EL (cell line): ENCODE measurements at regions not wholly inside any gene's neighbourhood (a gene's known extent, or its start where the extent isn't known, plus 50 kb on each side); places are given as distances from the start of the nearest gene placed in this dataset.

Experiments
- DNase-seq: peaks from one replicate; pipeline ENCODE4 v3.0.0-alpha.2; 2016

DNA sequence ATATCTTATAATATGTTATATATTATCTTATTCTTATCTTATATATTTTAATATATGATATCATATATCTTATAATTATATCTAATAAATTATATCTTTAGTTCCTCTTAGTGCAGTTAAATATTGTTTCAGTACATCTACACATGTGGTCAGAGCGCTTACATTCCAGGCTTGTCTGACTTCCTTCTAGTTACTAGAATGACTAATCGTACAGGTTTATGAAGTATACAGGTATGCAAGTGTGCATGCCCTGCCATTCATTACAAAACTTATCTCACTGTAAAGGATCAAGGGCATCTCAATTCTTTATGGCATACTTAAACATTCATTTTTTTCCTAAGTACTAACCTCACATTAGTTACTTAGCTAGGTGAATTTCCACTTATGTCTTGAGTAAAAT is 1278.0 kb upstream of the MAP3K7 start:
- DNase-seq: no peak

DNA sequence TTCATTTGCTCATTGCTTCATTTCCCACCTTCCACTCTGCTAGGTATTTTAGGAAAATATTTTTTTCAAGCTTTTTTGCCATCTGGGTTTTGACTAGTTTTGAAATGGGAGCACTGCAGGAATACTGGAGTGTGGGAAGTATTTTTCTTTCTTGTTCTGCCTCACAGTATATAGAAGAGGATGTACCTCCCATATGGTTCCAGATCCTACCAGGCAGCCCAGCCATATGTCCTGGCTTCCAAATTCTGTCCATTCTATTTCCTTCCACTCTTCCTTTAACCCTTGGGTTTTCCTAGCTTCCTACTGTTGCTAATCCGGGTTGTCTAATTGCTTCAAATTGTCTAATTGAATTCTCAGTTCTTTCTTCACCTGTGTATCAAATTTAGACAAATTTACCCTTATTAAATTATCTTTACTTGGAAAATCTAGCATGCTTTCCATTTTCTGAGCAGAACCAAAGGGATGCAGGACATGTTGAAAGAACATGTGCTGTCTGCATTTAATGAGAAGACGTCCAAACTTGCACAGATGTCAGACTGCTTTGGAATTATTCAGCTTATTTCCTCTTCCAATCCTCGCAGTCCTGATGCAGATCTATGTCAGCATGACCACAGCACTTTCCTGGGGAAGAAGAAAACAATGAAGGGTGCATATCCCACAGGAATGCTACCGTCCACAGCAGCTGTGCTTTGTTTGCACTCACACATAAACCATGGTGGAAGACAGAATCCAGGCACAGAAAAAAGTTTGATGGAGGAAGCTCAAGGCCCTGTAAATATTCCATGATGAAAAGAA is 1273.9 kb upstream of the MAP3K7 start:
- DNase-seq: no peak

DNA sequence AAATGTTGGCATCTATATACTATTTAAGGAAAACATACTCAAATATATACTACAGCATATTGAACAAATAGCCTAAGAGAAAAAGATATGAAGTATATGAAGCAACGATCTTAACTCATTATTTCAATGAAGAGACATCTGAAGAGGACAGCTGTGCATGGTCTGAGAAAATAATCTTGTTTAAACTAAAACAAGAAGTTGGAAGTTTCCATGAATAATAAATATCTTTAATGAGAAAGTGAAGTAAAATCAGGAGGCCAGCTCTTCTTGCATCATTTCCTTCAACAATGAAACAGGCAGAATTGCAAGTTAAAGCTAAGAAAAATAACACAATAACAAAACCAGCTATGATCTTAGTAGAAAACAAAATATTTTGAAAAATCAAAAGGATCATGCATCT is 1265.4 kb upstream of the MAP3K7 start:
- DNase-seq: no peak

DNA sequence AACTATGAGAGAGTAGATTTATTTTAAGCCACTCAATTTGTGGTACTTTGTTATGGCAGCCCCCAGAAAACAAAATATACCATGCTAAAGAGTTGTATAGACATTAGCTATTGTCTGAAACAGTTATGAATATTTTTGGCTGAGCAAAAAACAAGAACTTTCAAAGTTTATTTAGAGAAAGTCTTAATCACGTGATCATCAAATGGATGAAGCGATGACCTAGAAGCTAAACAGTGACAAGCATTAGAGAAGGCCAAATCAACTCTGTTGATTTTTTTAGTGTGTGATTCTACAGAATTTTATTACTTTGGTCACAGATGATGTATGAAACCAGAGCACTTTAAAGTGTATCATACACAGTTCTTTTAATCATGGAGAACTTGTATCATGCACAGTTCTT is 1247.9 kb upstream of the MAP3K7 start:
- DNase-seq: no peak

DNA sequence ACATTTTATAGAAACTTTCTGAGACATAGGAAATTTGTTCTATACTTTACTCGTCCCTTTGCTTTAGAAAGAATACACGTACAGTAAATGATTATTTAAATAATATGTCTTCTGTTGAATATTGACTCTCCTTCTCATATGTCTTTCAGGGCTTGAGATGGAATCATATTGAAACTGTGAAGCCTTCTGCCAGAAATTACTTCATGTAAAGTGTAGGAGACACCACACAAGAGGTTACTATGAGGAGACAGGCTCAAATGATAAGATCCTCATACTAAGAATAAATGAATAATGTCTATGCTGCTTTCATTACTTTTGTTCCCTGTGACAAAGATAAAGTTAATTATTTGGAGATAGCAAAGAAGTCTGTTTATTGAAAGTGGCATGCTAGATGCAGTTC is 1240.3 kb upstream of the MAP3K7 start:
- DNase-seq: no peak

DNA sequence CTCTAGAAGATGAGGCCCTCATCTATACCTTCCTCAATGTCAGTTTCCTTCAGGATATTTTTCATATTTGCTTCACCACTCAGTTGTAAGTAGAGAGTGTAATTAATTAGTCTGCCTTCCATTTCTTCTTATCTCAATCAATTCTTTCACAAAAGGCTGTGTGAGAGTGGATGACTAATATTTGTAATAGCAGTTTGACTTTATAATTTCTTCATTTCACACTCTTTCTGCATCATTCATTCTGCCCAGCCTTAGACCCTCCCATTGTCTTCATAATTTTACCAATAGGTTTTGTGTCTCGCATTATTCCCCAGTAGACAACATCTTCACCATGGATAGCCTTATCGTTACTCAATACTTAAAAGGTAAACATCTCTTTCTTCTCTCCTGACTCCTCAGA is 1239.3 kb upstream of the MAP3K7 start:
- no peak for DNase-seq

DNA sequence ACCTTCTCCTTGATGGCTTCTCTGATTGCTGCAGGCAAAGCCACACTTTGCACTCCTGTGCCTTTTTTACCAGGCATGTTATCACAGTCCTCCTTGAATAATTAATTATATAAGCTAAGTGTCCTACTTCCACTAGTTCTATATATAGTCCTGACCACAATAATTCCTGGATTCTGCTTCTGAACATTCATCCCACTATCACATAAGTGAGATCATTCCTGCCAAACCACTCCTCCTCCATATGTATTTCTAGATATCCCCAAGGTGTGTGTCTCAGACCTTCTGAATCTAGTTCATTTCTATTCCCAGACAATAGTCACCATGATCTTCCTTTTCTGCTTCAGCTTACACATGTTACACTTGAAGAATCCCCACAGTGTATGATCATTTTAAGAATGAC is 1237.5 kb upstream of the MAP3K7 start:
- no peak for DNase-seq

DNA sequence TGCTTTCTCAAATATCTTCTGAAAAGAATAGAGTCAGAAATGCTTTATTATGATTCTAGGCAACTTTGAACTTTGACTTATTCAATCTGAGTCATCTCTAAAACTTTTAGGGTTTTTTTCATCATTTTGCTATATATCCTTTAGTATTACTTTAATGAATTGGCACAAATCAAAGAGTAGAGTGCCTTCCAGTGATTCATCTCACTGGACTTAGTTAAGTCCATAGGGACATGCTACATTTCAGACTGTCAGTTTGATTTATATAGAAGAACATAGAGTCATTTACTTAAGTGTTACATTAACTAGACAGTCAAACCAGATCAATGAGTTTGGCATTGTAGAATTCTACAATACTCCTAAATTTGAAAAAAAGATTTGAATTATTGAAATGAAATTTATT is 1235.7 kb upstream of the MAP3K7 start:
- no peak for DNase-seq

DNA sequence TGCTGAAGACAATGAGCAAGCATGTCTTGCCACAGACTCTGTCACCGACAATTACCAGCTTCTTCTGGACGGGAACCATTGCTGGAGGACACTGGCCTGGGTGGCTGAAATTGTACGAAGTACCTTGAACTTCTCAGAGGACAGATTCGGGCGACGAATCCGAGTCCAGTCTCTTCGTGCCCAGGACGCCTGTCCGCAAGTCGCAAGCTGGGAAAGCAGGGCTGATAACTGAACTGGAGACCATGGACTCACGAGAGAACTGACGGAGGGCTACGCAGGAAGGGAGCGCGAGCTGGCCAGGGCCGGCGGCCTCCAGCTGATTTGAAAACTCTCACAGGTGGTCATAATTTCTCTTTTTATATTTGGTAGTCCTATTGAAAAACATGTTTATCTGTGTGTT is 1229.5 kb upstream of the MAP3K7 start:
- no peak for DNase-seq

DNA sequence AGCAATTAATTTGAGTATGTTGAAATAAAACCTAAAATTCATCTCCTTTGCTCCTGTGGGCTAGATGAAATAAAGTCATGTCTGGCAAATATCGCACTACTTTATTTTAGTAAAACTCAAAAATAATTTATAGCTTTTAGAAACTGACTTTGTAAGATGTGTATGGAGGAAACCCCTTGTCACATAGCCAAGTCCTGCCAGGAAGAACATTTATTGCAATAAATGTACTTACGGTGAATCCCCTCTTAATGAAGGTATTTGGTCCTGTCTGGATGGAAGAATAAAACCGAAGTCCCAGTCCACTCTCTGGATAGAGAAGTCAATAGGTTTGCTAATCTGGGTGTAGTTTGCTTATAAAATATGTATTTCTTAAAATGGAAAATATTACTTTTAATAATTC is 1226.8 kb upstream of the MAP3K7 start:
- no peak for DNase-seq

DNA sequence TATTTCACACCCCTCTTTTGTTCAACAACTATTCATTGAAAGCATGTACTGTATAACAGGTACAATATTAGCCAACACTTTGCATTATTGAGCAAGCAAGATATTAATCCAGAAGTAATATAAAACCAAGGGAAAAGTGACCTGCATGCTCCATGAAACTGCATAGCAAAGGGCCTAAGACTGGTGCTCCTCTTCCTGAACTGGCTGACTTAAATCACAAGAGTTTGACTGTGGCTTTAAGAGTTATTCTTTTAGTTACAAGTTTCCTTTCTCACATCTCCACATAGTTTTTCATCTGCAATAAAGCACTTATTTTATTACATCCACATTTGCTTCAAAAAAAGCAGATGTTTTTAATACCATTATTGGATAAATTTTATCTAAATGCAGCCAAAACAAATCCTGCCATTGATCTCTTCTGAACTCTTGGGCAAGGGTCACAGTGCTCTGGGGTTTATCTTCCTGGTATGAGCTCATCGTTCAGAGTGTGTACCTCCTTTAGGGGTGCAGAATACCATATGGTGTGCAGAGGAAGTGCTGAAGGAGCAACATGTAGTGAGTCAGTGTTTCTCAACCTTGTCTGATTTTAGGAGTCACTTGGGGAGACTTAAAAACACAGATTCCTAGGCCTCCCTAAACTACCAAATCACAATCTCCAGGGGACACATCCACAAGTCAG is 1225.9 kb upstream of the MAP3K7 start:
- no peak for DNase-seq

DNA sequence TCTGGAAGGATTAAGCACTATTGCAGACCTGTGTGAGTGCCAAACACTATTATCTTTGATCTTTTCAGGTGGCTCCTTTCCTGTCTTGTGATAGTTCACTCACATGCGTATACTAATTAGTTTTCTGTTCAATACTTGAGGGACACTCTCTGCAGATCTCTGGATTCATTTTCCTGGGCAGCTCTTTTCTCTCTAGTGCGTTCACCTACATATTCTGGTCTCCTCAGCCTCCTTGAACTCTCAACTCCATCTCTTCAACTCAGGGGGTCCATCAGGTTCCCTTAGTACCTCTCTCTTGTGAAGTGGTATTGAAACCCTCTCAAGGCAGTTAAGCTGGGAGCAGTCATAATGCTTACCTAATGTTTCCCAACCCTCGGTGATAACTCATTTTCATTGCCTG is 1218.1 kb upstream of the MAP3K7 start:
- no peak for DNase-seq

DNA sequence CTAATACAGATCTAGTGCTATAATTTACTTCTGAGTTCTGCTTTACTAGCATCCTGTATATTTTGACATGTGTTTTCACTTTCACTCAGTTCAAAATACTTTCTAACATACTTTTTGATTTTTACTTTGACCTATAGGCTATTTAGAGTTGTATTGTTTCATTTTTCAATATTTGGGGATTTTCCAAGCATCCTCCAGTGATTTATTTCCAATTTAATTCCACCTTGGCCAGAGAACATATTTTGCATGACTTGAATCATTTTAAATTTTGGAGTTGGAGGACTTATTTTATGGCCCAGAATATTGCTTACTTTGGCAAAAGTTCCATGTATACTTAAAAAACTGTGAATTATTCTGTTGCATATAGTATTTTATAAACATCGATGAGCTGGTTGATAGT is 1215.6 kb upstream of the MAP3K7 start:
- no peak for DNase-seq

DNA sequence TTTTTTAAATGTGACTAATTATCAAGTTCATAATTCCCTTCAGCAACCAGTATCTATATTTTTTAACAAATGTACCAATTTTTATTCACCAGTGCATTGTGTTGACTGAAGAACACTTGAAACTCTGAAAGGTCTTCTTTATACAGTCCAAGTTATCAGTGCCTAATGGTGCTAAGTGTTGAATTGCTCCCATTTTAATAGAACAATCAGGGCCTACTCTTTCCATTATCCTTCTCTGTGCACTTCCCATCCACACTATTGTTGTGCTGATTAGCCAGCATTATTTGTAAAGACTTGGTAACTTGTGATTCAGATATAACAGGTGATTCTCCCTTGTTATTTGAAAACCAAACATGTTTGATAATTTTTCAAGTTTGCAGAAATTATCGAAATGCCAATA is 1209.7 kb upstream of the MAP3K7 start:
- no peak for DNase-seq

DNA sequence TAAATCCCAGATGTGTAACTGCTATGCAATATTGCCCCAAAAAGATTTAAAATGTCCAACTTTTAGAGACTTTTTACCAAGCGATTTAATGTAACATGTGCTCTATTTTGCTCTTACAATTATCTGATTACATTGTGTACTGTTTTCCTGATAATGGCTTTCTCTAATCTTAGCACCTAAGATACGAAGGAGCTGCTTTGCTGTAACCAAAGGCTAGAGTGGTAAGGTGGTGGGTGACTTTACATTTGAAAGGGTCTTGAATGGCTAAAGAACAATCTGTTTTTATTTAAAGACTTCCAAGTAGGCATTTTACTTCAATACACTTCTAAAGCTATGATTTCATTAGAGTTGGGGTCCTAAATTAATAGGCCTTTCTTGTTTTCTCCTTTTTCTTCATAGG is 1201.6 kb upstream of the MAP3K7 start:
- DNase-seq: no peak

DNA sequence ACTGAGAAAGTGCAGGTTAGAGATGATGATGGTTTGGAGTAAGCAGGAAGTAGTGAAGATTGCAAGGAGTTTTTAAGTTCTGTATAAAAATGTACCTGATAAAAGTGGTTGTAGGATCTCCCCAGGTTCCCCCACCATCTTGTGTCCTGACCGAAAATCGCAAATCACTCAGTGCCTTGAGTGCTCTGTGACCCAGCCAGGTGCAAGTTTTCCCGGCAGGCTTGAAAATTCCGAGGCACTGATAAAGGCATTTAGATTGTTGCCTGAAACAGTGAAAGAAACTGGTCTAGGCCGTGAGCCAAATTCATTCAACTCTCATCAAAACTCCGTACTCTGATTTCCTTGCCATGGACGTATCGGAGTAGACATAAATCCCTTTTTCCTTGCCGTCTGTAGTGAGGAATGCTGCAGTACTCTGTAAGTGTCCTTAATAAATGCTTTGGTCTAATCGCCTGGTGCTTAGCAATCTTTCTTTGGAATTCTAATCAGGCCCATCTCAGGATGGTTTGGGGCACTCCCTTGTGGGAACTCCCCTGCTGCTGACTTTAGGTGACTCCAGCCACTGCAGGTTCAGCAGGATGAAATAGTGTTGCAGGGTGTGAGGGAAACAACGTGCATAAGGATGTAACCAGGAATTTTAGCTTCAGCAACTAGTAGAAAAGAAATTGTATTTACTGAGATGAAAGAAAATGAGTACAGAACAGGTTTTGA is 1199.8 kb upstream of the MAP3K7 start:
- DNase-seq: no peak

DNA sequence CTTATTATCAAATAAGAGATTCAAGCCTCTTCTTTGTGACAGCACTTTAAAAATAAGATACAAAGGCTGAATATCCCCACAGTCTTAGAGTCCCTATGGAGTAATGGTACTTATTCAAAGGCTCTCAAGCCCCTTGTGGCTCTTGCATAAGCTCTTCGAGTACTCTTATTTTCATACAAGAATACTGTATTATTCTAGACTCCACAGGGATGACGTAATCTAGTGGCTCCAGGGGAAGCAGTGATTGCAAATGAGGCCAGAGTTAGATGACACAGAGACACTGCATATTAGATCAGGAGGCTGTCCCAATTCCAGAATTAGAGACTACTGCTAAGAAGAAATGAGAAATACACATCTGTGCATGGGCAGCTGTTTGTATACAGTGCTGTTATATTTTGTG is 1195.9 kb upstream of the MAP3K7 start:
- no peak for DNase-seq

DNA sequence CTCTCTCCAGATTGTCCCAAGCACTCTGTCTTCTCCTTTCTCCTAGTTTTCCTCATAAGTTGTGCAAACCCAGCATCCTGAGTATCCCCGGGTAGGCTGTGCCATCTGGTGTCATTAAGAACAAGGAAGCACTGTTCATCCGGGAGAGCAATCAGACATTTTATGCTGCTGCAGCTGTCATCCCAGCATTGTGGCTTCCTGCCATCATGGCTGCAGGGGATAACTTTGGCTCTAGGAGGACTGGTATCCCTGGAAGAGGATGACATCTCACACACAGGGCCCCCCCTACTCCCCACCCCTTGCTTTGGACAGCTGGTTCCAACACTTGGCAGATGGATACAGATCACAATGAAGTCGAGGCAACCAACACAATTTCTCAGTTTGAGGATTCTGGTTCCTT is 1195.1 kb upstream of the MAP3K7 start:
- no peak for DNase-seq

DNA sequence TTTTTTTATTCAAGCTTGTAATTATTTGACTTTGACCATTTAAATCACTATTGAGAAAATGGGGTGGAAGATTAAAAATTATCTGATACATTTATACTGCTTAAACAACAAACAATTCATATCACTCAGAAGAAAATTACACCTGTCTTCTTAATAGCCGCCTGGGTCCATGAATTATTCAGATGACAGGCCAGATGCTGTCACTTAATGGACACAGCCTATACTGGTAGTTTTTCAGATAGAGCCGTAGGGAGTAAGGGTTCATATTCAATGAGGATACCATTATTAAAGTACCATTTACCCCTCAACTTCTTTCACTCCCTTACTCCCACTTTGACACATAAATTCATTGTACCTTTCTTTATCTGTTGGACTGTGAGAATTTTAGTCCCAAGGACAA is 1193.4 kb upstream of the MAP3K7 start:
- DNase-seq: no peak

DNA sequence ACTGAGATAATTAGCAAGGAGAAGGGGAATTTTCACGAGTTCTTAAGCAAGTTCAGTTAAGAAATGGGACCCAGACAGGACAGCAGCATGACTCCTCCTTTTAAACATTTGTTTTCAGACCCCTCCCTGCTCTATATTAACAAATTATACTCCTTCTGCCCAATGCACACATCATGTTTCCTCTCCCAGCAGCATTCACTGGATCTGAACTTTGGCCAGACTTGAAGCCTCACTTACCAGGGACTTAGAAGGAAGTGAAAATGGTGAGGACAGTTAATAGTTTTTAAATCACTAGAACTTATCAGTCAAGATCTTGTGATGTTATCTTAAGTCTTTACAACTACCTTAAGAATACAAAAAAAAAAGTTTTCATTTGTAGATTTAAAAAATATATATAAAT is 1174.7 kb upstream of the MAP3K7 start:
- no peak for DNase-seq

DNA sequence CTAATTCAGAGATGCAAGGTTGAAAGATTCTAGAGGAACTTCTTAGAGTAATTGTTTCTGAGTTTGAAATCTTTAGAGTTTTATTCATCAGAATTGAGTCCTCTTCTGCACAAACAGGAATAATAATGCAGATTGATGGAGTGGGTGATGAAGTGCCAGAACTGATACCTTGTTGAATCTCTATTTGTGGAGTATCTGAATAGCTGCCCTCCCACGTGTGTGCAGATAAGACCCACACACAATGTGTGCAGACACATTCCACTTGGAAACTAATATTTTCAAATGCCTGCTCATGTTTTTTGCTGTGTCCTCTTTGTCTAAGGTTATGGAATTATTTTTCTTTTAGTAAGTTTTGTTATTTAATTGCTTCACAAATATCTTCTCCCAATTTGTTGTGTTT is 1167.8 kb upstream of the MAP3K7 start:
- no peak for DNase-seq

DNA sequence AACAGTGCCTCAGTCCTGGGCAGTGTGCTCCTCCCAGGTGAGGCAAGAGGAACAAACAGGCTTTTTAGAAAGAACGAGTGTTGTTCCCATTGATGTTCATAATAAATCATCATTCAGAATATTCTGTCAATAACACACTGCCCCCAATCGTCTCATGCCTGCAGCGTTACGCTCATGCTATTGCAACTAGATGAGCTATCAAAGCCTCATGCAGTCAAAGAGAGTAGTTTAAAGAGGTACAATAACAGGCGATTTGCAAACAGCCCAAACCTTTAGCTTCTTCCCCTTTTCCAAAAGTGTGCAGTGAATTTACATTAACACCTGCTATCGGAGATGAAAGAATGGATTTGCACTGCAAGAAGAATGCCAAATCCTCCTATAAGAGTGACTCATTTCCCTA is 1164.7 kb upstream of the MAP3K7 start:
- DNase-seq: no peak

DNA sequence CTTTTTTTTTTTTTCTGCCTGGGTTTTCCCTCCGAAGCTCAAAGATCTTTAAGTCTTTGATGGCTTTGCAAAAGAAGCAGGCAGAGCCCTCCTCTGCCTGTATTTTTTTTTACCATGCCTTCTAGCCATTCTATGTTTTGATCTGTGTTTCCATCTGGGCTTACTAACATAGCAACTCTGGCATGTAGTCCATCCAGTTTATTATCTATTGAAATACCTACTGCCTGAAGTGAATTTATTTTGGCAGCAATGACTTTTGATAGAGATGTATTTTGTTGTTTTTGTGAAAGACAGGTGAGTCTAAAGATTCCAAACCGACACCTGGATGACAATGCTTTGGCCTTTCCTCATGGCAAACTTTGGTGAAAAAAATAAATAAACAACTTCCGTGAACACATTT is 1157.7 kb upstream of the MAP3K7 start:
- DNase-seq: no peak

DNA sequence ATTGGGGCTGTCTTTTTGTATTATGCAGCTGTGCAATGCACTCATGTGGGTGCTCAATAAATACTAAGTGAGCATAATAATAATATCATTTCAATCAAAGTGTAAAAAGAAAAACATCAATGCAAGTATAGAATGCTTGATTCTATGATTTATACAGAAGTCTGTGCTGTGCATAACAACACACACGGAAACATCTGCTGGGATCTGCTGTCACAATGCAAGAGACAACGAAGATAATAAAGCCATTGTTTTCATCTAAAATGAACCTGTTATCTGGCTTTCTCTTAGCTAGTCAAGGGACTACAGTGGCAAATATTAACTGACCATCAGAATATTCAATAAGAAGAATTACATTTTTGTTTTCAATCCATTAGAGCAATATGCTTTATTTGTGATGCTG is 1156.9 kb upstream of the MAP3K7 start:
- no peak for DNase-seq
